Endothelial cell of umbilical vein (primary cell): ENCODE measurements at regions not wholly inside any gene's neighbourhood (a gene's known extent, or its start where the extent isn't known, plus 50 kb on each side); places are given as distances from the start of the nearest gene placed in this dataset.

Source experiments
- EZH2 ChIP-seq: IDR thresholded peaks from 2 replicates; pipeline ENCODE4 v1.6.1; 2012; ENCODE audit warnings: borderline replicate concordance, low read depth, mild to moderate bottlenecking, moderate library complexity, low read length, inconsistent platforms; ENCODE audit not compliant: severe bottlenecking
- POLR2AphosphoS5 ChIP-seq: IDR thresholded peaks from 2 replicates; pipeline ENCODE4 v1.6.1; 2012; ENCODE audit warnings: low read depth, mild to moderate bottlenecking, control low read depth, low read length, moderate library complexity; ENCODE audit not compliant: insufficient read depth
- TF ChIP-seq, protein P1 (sequence below), 2 donors: IDR thresholded peaks; 1 replicate in 1 of 2; 2 replicates in 1 of 2; pipeline ENCODE4 v1.5.1; 2011; ENCODE audit warnings: low read length in 2 of 2, mild to moderate bottlenecking in 2 of 2, moderate library complexity in 2 of 2, control low read depth in 1 of 2, inconsistent platforms in 1 of 2, low read depth in 1 of 2; ENCODE audit not compliant: insufficient read depth in 1 of 2; ENCODE audit errors: extremely low read depth in 1 of 2

DNA sequence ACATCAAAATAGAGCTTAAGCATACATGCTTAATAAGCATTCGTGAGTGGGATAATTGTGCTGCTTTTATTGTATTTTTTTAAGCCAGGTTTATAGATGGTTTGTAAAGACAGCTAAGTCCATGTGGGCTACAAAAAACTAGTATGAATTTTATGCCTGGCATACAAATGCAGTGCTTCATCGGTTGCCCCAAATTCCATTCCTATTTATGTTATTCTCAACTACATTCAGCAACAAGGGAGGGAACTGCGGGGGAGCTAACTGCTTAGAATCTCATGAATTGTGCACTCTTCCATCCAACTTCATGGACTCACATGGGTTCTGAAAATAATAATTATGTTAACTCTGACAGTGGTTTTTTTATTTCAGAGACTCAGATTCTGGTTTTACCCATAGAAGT, 199.2 kb downstream of the FAM170A start:
- no peak for TF ChIP-seq POLR2AphosphoS5
- no peak for TF ChIP-seq EZH2
- TF ChIP-seq, protein P1, sequence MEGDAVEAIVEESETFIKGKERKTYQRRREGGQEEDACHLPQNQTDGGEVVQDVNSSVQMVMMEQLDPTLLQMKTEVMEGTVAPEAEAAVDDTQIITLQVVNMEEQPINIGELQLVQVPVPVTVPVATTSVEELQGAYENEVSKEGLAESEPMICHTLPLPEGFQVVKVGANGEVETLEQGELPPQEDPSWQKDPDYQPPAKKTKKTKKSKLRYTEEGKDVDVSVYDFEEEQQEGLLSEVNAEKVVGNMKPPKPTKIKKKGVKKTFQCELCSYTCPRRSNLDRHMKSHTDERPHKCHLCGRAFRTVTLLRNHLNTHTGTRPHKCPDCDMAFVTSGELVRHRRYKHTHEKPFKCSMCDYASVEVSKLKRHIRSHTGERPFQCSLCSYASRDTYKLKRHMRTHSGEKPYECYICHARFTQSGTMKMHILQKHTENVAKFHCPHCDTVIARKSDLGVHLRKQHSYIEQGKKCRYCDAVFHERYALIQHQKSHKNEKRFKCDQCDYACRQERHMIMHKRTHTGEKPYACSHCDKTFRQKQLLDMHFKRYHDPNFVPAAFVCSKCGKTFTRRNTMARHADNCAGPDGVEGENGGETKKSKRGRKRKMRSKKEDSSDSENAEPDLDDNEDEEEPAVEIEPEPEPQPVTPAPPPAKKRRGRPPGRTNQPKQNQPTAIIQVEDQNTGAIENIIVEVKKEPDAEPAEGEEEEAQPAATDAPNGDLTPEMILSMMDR (IDR thresholded peaks at IDR 0.05; ENCODE audit: extremely low read depth in 1 of 2, insufficient read depth in 1 of 2, low read depth in 1 of 2, low read length in 2 of 2) = no peak
